ENCODE measurements at regions not wholly inside any gene's neighbourhood (a gene's known extent, or its start where the extent isn't known, plus 50 kb on each side); places are given as distances from the start of the nearest gene placed in this dataset.

- Mint-ChIP-seq H3K27me3 (ENCODE audit: low read depth) (no peaks in the 10 kb centered on the region), H3K36me3 (no peaks in the 10 kb centered on the region)
Measured at GRCh38 chr16:85971902-85972638, 73.1 kb downstream of the IRF8 start.

DNA sequence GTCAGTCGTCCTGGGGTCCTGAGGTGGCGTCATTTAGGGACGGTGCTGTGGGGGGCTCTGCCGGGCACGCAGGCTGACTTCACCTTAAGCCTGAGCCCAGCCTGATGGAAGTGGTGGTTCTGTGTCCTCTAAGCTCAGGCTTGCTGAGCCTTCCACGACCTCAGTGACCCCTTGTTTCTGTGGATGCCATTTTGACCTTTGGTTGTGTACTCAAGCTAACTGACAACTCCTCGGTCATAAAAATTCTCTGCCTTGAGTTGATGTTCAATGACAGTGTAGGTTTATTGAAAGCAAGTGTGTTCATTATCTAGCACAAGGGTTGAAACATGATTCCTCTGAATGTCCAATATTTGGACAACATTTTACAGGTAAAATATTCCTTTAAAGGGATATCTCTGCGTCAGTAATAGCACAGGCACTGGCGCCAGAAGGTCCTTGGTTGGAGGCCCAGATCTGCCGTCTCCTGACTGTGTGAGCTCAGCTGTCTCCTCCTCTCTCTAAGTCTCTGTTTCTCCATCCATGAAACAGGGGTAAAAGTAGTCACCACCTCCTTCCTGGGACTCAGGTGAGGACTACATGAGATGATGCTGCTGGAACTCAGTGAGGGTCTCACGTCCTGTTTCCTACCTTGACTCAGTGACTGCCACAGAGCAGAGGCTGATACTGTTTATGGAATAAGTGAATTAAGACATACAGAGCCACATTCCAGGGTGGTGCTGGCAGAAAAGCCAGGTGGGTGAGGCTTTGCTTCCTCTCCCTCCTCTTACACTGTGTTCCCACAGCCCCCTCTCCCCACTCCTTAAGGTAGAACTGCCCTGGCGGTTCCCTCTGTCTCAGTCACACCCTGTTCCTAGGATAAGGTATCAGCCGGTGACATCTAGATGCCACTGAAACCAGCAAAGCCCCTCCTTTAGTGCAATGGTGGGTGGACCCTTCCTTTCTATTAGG lies 75.7 kb downstream of the IRF8 start:
- Mint-ChIP-seq H3K9me3 (no peaks in the 10 kb centered on the region), H3K27ac (peak overlapping the region; percentile 28), H3K4me1 (peaks cover 54% of the 10 kb centered on the region), H3K27me3 (ENCODE audit: low read depth) (no peaks in the 10 kb centered on the region), H3K4me3 (no peak overlapping the region), H3K36me3 (no peaks in the 10 kb centered on the region)
- DNase-seq (ENCODE audit: low spot score in 2 of 2, unreplicated experiment in 2 of 2), result no peak
- TF ChIP-seq, protein P1, sequence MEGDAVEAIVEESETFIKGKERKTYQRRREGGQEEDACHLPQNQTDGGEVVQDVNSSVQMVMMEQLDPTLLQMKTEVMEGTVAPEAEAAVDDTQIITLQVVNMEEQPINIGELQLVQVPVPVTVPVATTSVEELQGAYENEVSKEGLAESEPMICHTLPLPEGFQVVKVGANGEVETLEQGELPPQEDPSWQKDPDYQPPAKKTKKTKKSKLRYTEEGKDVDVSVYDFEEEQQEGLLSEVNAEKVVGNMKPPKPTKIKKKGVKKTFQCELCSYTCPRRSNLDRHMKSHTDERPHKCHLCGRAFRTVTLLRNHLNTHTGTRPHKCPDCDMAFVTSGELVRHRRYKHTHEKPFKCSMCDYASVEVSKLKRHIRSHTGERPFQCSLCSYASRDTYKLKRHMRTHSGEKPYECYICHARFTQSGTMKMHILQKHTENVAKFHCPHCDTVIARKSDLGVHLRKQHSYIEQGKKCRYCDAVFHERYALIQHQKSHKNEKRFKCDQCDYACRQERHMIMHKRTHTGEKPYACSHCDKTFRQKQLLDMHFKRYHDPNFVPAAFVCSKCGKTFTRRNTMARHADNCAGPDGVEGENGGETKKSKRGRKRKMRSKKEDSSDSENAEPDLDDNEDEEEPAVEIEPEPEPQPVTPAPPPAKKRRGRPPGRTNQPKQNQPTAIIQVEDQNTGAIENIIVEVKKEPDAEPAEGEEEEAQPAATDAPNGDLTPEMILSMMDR (IDR thresholded peaks at IDR 0.05; ENCODE audit: unreplicated experiment), result no peak

More at GRCh38 chr16:85971902-85972638, 73.1 kb downstream of the IRF8 start:
- Mint-ChIP-seq H3K27ac (peak overlapping the region; percentile 84), H3K9me3 (no peaks in the 10 kb centered on the region), H3K4me3 (no peak overlapping the region), H3K4me1 (peaks cover 55% of the 10 kb centered on the region)
- TF ChIP-seq, protein P1 (IDR thresholded peaks at IDR 0.05; ENCODE audit: unreplicated experiment), result no peak
- DNase-seq (ENCODE audit: low spot score in 2 of 2, unreplicated experiment in 2 of 2), result no peak

DNA sequence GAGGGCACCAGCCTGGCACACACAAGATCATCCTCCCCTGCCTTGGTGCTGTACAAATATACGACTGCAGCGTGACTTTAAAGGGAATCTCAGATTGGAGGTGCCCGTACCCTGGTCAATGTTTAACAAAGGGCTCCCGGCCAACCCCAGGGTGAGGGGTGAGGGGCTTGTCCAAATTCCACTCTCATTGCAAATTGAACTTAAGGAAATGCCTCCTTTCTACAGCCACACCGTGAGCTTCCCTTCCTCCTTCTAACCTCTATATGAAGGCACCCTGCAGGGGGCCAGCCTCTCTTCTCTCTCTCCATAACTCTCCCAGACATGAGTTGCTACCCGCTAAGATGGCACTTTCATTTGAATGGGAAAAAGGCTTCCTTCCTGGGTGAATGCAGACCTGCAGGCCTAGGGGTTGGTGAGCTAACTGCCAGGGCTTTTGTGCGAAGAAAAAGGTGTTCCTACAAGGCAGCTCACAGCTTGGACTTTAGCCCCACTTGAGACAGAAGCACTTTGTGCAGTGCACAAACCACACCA lies 76.6 kb downstream of the IRF8 start:
- Mint-ChIP-seq H3K36me3 (no peaks in the 10 kb centered on the region), H3K9me3 (no peaks in the 10 kb centered on the region), H3K27me3 (ENCODE audit: low read depth) (no peaks in the 10 kb centered on the region), H3K4me1 (peaks cover 46% of the 10 kb centered on the region), H3K4me3 (no peak overlapping the region), H3K27ac (no peak overlapping the region)
- no peak for DNase-seq (ENCODE audit: low spot score in 2 of 2, unreplicated experiment in 2 of 2)
- TF ChIP-seq, protein P1 (IDR thresholded peaks at IDR 0.05; ENCODE audit: unreplicated experiment), result no peak

- H3K36me3 Mint-ChIP-seq, result no peaks in the 10 kb centered on the region
- no peaks in the 10 kb centered on the region for H3K27me3 Mint-ChIP-seq (ENCODE audit: low read depth)
- H3K4me3 Mint-ChIP-seq, result no peak overlapping the region
- peaks cover 28% of the 10 kb centered on the region for H3K4me1 Mint-ChIP-seq
- TF ChIP-seq, protein P1 (IDR thresholded peaks at IDR 0.05; ENCODE audit: unreplicated experiment), result no peak
- H3K9me3 Mint-ChIP-seq, result no peaks in the 10 kb centered on the region
- no peak overlapping the region for H3K27ac Mint-ChIP-seq
- DNase-seq (ENCODE audit: low spot score in 2 of 2, unreplicated experiment in 2 of 2), result no peak
Measured at GRCh38 chr16:85978291-85978775, 79.4 kb downstream of the IRF8 start.

GRCh38 chr16:85978976-85979375 lies 80.0 kb downstream of the IRF8 start:
- H3K27me3 Mint-ChIP-seq (ENCODE audit: low read depth), result no peaks in the 10 kb centered on the region
- no peak overlapping the region for H3K27ac Mint-ChIP-seq
- peaks cover 28% of the 10 kb centered on the region for H3K4me1 Mint-ChIP-seq
- no peak overlapping the region for H3K4me3 Mint-ChIP-seq
- TF ChIP-seq, protein P1 (IDR thresholded peaks at IDR 0.05; ENCODE audit: unreplicated experiment), result no peak
- no peak for DNase-seq (ENCODE audit: low spot score in 2 of 2, unreplicated experiment in 2 of 2)
- H3K36me3 Mint-ChIP-seq, result no peaks in the 10 kb centered on the region
- no peaks in the 10 kb centered on the region for H3K9me3 Mint-ChIP-seq

Measured in mesothelial cell of epicardium (in vitro differentiated cells).